NB4 (cell line): ENCODE measurements at regions not wholly inside any gene's neighbourhood (a gene's known extent, or its start where the extent isn't known, plus 50 kb on each side); places are given as distances from the start of the nearest gene placed in this dataset.

ENCODE experiments used
- DNase-seq: peaks from one replicate; pipeline ENCODE4 v3.0.0; 2010; ENCODE audit warnings: low read depth
- H3K4me3 ChIP-seq: one replicate; pipeline ENCODE4 v1.5.1; 2011; ENCODE audit warnings: mild to moderate bottlenecking, low read depth, low read length, moderate library complexity
- MAX ChIP-seq: IDR thresholded peaks from 2 replicates; pipeline ENCODE4 v1.6.1; 2011; ENCODE audit warnings: low read depth, low read length
- MYC ChIP-seq: IDR thresholded peaks from 2 replicates; pipeline ENCODE4 v1.6.1; 2011; ENCODE audit warnings: low read depth, low read length
- POLR2A ChIP-seq: IDR thresholded peaks from 2 replicates; pipeline ENCODE4 v1.6.1; 2011; ENCODE audit warnings: mild to moderate bottlenecking; ENCODE audit not compliant: insufficient read length; ENCODE audit errors: extremely low read depth
- TF ChIP-seq, protein P1 (sequence below): IDR thresholded peaks from one replicate; pipeline ENCODE4 v1.5.1; 2012; ENCODE audit warnings: low read depth, low read length

DNA sequence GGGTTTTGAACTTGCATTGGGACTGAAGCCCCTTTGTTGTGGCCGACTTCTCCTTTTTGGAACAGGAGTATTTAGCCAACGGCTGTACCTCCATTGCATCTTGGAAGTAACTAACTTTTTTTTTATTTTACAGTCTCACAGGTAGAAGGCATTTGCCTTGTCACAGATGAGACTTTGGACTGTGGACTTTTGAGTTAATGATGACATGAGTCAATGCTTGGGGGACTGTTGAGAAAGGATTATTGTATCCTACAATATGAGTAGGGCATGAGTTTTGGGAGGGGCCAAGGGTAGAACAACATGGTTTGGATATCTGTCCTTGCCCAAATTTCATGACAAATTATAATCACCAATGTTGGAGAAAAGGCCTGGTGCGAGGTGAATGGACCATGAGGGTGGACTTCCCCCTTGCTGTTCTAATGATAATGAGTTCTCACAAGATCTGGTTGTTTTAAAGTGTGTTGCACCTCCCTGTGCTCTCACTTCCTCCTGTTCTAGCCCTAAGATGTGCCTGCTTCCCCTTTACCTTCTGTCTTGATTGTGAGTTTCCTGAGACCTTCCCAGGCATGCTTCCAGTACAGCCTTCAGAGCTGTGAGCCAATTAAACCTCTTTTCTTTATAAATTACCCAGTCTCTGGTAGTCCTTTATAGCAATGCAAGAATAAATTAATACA is 1269.4 kb upstream of the CHAC2 start:
- no peak overlapping the region for H3K4me3 ChIP-seq
- DNase-seq: no peak
- TF ChIP-seq, protein P1, sequence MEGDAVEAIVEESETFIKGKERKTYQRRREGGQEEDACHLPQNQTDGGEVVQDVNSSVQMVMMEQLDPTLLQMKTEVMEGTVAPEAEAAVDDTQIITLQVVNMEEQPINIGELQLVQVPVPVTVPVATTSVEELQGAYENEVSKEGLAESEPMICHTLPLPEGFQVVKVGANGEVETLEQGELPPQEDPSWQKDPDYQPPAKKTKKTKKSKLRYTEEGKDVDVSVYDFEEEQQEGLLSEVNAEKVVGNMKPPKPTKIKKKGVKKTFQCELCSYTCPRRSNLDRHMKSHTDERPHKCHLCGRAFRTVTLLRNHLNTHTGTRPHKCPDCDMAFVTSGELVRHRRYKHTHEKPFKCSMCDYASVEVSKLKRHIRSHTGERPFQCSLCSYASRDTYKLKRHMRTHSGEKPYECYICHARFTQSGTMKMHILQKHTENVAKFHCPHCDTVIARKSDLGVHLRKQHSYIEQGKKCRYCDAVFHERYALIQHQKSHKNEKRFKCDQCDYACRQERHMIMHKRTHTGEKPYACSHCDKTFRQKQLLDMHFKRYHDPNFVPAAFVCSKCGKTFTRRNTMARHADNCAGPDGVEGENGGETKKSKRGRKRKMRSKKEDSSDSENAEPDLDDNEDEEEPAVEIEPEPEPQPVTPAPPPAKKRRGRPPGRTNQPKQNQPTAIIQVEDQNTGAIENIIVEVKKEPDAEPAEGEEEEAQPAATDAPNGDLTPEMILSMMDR: no peak
- TF ChIP-seq MYC (no peak), MAX (no peak), POLR2A (no peak)

DNA sequence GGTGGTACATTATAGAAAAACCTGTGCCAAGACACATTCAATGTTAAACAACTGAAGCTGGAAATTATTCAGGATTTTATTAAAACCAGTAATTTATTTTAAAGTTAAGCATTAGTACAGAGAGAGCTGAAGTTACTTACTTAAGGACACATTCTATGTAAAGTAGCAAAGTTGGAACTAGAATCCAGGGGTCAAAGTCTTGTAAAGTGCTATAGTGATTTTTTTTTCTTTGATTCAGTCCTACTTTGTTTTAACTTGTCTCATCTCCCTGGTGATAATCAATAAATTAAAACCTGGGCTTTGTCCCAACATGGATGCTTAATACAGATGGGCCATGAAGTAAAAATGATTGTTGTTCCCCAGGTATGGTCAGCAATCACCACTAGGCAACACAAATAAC is 1271.8 kb upstream of the CHAC2 start:
- no peak for DNase-seq
- TF ChIP-seq MYC (no peak), MAX (no peak), POLR2A (no peak)
- TF ChIP-seq, protein P1: no peak
- H3K4me3 ChIP-seq: no peak overlapping the region

DNA sequence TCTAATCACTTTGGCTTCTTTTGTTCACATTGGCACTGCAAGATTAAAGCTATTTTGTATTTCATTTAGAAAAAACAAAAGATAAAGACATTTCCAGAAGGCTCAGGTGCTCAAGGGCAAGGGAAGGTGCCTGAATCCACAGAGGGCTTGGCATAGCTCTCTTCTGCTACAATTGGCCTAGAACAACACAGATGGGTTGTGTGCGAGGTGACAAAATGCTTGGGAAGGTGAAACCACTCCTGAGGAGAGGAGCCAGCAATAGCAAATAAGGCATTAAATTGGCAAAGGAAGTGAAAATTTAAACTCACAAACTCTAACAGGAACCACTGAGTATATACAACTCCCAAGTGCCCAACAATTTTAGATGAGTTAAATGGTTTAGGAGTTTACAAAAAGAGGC is 1290.4 kb upstream of the CHAC2 start:
- H3K4me3 ChIP-seq: no peak overlapping the region
- TF ChIP-seq MAX (no peak), POLR2A (no peak), MYC (no peak)
- TF ChIP-seq, protein P1: no peak
- no peak for DNase-seq

GRCh38 chr2:52475590-52475989 is 1292.0 kb upstream of the CHAC2 start:
- TF ChIP-seq MYC (no peak), MAX (no peak), POLR2A (no peak)
- TF ChIP-seq, protein P1: no peak
- no peak overlapping the region for H3K4me3 ChIP-seq
- DNase-seq: no peak

DNA sequence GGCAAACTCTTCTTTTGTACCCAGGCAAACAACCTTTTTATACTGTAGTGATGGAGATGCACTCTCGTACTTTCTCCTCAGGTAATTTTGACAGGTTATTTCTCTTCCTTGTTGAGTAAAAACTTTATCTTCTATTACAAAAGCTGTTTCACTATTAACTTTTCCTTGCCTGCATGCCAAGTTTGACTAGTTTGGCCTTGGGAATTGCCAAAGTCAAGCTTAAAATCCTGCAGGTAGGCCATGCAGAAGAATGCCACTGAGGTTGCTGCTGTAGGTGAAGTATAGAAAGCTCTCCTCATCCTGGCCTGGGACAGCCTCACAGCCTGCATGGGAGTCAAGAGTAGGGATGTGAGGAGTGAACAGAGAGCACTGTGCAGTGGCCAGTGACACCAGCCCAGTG is 1293.5 kb upstream of the CHAC2 start:
- no peak overlapping the region for H3K4me3 ChIP-seq
- no peak for DNase-seq
- TF ChIP-seq MAX (no peak), MYC (no peak), POLR2A (no peak)
- TF ChIP-seq, protein P1: no peak
